ENCODE measurements at regions not wholly inside any gene's neighbourhood (a gene's known extent, or its start where the extent isn't known, plus 50 kb on each side); places are given as distances from the start of the nearest gene placed in this dataset.
A peak's percentile ranks its signal among the peaks of the same experiment; 100 is the strongest.
"Not testable (repeated sequence)": the region's sequence is repeated elsewhere in the genome, so short reads cannot be mapped to it uniquely, and the experiment has no call there.

GRCh38 chr16:86932130-86932982, 354.0 kb downstream of the FOXL1 start:
- no peak for DNase-seq (ENCODE audit: low read depth)

- DNase-seq (ENCODE audit: low read depth) = no peak
These were observed 356.4 kb downstream of the FOXL1 start for GRCh38 chr16:86934581-86935375.

- no peak for DNase-seq (ENCODE audit: low read depth)
These were observed 361.3 kb downstream of the FOXL1 start for GRCh38 chr16:86939609-86940008.

- DNase-seq (ENCODE audit: low read depth) = no peak
These were observed 363.4 kb downstream of the FOXL1 start for GRCh38 chr16:86941731-86942130.

GRCh38 chr16:86942151-86943051, 364.1 kb downstream of the FOXL1 start:
- DNase-seq (ENCODE audit: low read depth) = peak; percentile 94

- no peak for DNase-seq (ENCODE audit: low read depth)
These were observed 367.0 kb downstream of the FOXL1 start for GRCh38 chr16:86945166-86945900.

GRCh38 chr16:86946396-86946795, 368.0 kb downstream of the FOXL1 start:
- no peak for DNase-seq (ENCODE audit: low read depth)

- no peak for DNase-seq (ENCODE audit: low read depth)
These were observed 368.6 kb downstream of the FOXL1 start for GRCh38 chr16:86946981-86947380.

GRCh38 chr16:86948046-86948445, 369.1 kb downstream of the C16orf95 start:
- DNase-seq (ENCODE audit: low read depth) = no peak

GRCh38 chr16:86949116-86949515, 368.1 kb downstream of the C16orf95 start:
- DNase-seq (ENCODE audit: low read depth) = no peak

- no peak for DNase-seq (ENCODE audit: low read depth)
These were observed 367.6 kb downstream of the C16orf95 start for GRCh38 chr16:86949630-86950029.

- no peak for DNase-seq (ENCODE audit: low read depth)
These were observed 366.0 kb downstream of the C16orf95 start for GRCh38 chr16:86951041-86951822.

GRCh38 chr16:86951831-86952598, 365.2 kb downstream of the C16orf95 start:
- peak; percentile 93 for DNase-seq (ENCODE audit: low read depth)

GRCh38 chr16:86952769-86953168, 364.4 kb downstream of the C16orf95 start:
- no peak for DNase-seq (ENCODE audit: low read depth)

GRCh38 chr16:86953631-86954391, 363.4 kb downstream of the C16orf95 start:
- DNase-seq (ENCODE audit: low read depth) = no peak

GRCh38 chr16:86955136-86955855, 361.9 kb downstream of the C16orf95 start:
- no peak for DNase-seq (ENCODE audit: low read depth)

GRCh38 chr16:86956437-86956836, 360.8 kb downstream of the C16orf95 start:
- DNase-seq (ENCODE audit: low read depth) = no peak

- DNase-seq (ENCODE audit: low read depth) = not testable (repeated sequence)
These were observed 359.5 kb downstream of the C16orf95 start for GRCh38 chr16:86957662-86958198.
